AG10803 (cell line): ENCODE measurements at regions not wholly inside any gene's neighbourhood (a gene's known extent, or its start where the extent isn't known, plus 50 kb on each side); places are given as distances from the start of the nearest gene placed in this dataset.

ENCODE experiments used
- DNase-seq: peaks from one replicate; pipeline ENCODE4 v3.0.0; 2010; ENCODE audit warnings: low read depth
- H3K4me3 ChIP-seq: 2 replicates; pipeline ENCODE4 v1.5.1; 2011; ENCODE audit warnings: mild to moderate bottlenecking, low read length, control low read depth
- TF ChIP-seq, protein P1 (sequence below): conservative IDR thresholded peaks from 2 replicates; pipeline ENCODE4 v1.5.1; 2011; ENCODE audit warnings: mild to moderate bottlenecking, low read length, control low read depth, inconsistent platforms

DNA sequence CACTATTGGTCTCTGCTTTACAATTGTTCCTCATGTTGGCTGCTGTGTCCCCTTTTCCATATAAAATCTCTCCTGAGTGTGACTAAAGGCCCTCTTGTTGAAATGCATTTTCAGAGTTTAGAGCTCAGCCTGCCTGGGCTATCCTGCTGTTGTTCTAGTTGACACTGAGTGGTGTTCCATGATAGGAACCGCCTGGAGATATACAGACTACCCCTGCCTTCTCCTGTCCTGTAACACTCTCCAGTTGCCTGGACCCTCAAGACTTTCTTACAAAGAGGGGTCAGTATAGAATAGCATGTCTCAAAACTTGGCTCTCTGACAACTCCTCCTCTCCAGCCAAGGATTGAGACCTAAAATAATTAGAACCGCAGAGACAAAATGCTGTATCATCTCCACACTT, 152.0 kb upstream of the POU3F1 start:
- TF ChIP-seq, protein P1, sequence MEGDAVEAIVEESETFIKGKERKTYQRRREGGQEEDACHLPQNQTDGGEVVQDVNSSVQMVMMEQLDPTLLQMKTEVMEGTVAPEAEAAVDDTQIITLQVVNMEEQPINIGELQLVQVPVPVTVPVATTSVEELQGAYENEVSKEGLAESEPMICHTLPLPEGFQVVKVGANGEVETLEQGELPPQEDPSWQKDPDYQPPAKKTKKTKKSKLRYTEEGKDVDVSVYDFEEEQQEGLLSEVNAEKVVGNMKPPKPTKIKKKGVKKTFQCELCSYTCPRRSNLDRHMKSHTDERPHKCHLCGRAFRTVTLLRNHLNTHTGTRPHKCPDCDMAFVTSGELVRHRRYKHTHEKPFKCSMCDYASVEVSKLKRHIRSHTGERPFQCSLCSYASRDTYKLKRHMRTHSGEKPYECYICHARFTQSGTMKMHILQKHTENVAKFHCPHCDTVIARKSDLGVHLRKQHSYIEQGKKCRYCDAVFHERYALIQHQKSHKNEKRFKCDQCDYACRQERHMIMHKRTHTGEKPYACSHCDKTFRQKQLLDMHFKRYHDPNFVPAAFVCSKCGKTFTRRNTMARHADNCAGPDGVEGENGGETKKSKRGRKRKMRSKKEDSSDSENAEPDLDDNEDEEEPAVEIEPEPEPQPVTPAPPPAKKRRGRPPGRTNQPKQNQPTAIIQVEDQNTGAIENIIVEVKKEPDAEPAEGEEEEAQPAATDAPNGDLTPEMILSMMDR: no peak
- H3K4me3 ChIP-seq: no peak overlapping the region
- DNase-seq: no peak

DNA sequence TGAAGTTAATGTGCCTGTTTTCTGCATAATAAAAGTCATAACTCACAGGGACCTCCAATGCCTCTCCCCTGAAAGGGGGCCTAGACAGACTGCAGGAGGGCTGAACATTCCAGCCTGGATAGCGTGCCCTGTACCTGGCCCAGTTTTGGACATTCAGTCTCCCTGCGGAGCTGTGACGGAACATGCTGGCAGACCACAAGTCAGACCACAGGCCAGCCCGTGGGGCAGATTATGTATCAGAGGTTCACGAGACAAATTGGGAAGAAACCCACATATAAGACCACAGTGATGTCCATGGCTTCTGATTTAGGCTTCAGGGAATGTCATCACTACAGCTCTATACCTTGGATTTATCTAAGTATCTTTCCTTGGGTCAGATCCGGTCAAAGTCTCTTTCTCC, 151.5 kb upstream of the POU3F1 start:
- H3K4me3 ChIP-seq: no peak overlapping the region
- TF ChIP-seq, protein P1: no peak
- DNase-seq: no peak

DNA sequence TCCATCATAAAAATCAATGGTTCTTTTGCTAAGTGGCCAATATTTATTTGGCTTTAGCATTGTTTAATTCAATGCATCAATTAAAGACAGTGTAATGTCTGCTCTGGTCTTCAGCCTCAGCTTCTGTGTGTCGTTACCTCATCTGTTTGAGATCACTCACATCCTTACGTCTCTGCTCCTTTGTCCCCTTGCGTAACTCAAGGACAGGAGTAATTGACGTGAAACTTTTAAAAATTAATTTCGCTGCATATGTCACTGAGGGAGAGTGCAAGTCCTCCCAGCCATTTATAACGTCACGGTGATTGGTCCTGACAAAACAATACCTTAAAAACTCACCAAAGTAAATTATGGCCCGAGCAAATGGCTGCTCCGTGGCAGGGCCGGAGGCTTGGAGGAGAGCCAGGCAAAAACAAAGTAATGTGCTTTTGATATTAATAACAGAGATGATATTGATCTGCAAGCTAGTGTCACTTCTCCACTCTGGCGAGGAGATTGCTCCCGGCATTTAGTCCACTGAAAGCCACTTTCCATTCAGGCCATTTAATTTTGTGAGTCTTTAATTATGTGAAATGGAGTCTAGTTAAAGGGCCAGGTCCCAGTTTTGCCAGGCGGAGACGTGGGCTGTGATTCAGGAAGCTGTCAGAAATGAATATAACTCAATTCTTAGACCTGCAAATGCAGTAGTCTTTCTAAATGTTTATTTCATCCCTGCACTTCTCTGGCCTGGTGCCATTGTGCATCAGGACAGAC, 150.9 kb upstream of the POU3F1 start:
- no peak overlapping the region for H3K4me3 ChIP-seq
- DNase-seq: no peak
- TF ChIP-seq, protein P1: no peak

DNA sequence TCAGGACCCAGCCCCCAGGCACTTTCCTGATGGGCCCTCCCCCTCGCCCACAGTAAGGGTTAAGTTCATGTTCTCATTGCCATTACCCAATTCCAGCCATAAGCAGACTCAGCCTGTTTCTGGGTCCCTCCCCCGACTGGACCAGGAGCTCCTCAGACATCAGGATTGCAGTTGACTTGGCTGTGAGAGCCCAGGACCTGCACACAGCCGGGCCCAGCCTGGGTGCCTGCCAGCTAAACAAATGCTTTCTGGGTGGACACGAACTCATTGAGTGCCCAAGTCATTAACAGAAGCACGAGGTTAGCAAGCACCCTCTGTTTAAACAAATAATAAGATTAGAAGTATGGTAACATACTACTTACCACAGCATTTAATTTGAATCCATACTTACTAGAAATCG, 147.9 kb upstream of the POU3F1 start:
- no peak for DNase-seq
- H3K4me3 ChIP-seq: no peak overlapping the region
- TF ChIP-seq, protein P1: no peak

DNA sequence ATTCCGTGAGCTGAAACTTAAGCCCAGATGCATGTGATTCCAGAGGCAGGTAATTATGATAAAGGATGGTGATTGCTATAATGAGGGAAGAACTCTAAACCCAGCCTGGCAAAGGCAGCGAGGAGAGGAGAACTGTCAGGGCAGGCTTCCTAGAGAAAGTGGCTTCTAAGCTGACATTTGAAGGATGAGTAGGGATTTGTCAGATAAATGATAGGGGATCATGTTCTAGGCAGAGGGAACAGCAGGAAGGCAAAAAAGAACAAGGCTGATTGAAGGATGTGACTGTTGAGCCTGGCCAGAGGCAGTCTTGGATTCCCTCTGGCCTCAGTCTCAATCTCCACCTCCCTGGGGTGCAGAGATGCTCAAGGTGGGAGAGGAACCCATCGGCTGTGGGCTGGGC, 146.4 kb upstream of the POU3F1 start:
- H3K4me3 ChIP-seq: no peak overlapping the region
- DNase-seq: no peak
- TF ChIP-seq, protein P1: no peak

DNA sequence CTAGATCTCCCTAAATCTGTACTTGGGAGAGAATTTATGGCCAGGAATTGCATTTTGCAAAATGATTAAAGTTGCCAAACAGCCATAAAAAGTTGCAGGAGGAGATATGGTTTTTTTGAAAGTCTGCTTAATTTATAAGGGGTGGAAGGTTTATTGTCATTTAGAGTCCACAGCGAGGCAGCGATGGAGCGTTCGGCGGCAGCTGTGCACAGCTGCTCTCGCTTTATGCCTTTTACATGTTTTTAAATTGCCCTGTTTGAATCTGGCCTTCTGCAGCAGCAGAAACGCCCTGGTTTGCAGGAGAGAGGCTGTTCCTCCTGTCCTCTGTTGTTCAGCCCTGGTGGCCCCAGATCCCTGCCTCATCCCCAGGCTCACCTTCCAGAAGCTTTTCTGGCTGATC, 144.9 kb upstream of the POU3F1 start:
- TF ChIP-seq, protein P1: no peak
- H3K4me3 ChIP-seq: no peak overlapping the region
- no peak for DNase-seq

DNA sequence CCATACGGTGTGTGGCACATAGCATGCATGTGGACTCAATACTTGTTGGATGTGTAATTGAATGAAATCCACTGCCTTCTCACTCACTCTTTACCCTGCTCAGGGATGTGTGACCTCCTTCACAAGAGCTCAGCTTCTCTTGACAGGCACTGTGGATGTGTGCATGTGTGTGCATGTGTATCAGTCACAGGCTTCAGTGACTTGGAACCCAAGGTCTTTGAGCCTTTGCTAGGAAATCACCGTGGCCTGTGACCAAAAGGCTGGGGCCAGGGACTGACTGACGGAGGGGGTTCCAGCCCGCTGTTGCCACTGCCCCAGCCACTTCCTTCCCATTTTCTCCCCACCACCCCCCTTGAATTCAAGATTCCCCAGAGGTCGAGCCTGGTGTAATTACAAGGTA, 144.4 kb upstream of the POU3F1 start:
- no peak overlapping the region for H3K4me3 ChIP-seq
- TF ChIP-seq, protein P1: no peak
- DNase-seq: no peak
